CD8-positive, alpha-beta memory T cell (primary cell): ENCODE measurements at regions not wholly inside any gene's neighbourhood (a gene's known extent, or its start where the extent isn't known, plus 50 kb on each side); places are given as distances from the start of the nearest gene placed in this dataset.

Experiments
- CTCF ChIA-PET: fragments of 350-600 bp; sonication (Branson Sonifier 250); formaldehyde crosslinking; loops from one replicate; lab custom pipeline; 2021; ENCODE audit warnings: antibody characterized with exemption; lab: Charles Lee
- POLR2A ChIA-PET: fragments of 350-600 bp; sonication (Branson Sonifier 250); formaldehyde crosslinking; loops from one replicate; lab custom pipeline; 2021; ENCODE audit warnings: antibody characterized with exemption; lab: Charles Lee
- DNase-seq, 5 donors: peaks; one replicate each; pipeline versions ENCODE4 v3.0.0 to v3.0.0-alpha.2; 2020 to 2022; ENCODE audit warnings: mixed read lengths in 1 of 5
- H3K27ac ChIP-seq: one replicate; pipeline ENCODE4 v1.7.0; 2013; ENCODE audit warnings: low read depth, mild to moderate bottlenecking, low read length, moderate library complexity
- H3K27me3 ChIP-seq: 2 replicates; pipeline ENCODE4 v1.7.0; 2013; ENCODE audit warnings: low read length, mild to moderate bottlenecking; ENCODE audit not compliant: insufficient read depth, poor library complexity, severe bottlenecking
- H3K36me3 ChIP-seq: 2 replicates; pipeline ENCODE4 v1.7.0; 2013; ENCODE audit warnings: mild to moderate bottlenecking, low read length, moderate library complexity; ENCODE audit not compliant: insufficient read depth
- H3K4me1 ChIP-seq: 2 replicates; pipeline ENCODE4 v1.7.0; 2013; ENCODE audit warnings: mild to moderate bottlenecking, low read length, moderate library complexity; ENCODE audit not compliant: insufficient read depth
- H3K4me3 ChIP-seq: 2 replicates; pipeline ENCODE4 v1.7.0; 2013; ENCODE audit warnings: mild to moderate bottlenecking, low read length
- H3K9me3 ChIP-seq: 2 replicates; pipeline ENCODE4 v1.7.0; 2013; ENCODE audit warnings: mild to moderate bottlenecking, low read length
- H3K27ac Mint-ChIP-seq, 8 donors: one replicate each; pipeline ENCODE4 v1.8.0; 2020 to 2021; ENCODE audit warnings: mixed read lengths in 8 of 8, mild to moderate bottlenecking in 6 of 8, inconsistent platforms in 3 of 8, moderate library complexity in 3 of 8
- H3K27me3 Mint-ChIP-seq, 2 donors: one replicate each; pipeline ENCODE4 v1.8.0; 2020 to 2021; ENCODE audit warnings: mixed read lengths in 2 of 2, mild to moderate bottlenecking in 1 of 2, moderate library complexity in 1 of 2
- H3K36me3 Mint-ChIP-seq, 3 donors: one replicate each; pipeline ENCODE4 v1.8.0; 2020 to 2021; ENCODE audit warnings: mixed read lengths in 3 of 3, inconsistent platforms in 1 of 3, mild to moderate bottlenecking in 1 of 3
- H3K4me1 Mint-ChIP-seq, 3 donors: one replicate each; pipeline ENCODE4 v1.8.0; 2020 to 2021; ENCODE audit warnings: mixed read lengths in 3 of 3, inconsistent platforms in 1 of 3, mild to moderate bottlenecking in 1 of 3
- H3K4me3 Mint-ChIP-seq, 7 donors: one replicate each; pipeline ENCODE4 v1.8.0; 2020 to 2021; ENCODE audit warnings: mixed read lengths in 7 of 7, mild to moderate bottlenecking in 6 of 7, moderate library complexity in 4 of 7, inconsistent platforms in 2 of 7
- H3K9me3 Mint-ChIP-seq, 5 donors: one replicate each; pipeline ENCODE4 v1.8.0; 2020 to 2022; ENCODE audit warnings: mixed read lengths in 5 of 5, mild to moderate bottlenecking in 3 of 5, moderate library complexity in 2 of 5, inconsistent platforms in 1 of 5

GRCh38 chr18:2471523-2471922, 99.8 kb downstream of the METTL4 start:
- no peak overlapping the region for H3K4me3 ChIP-seq
- no peak for DNase-seq
- no peak overlapping the region for H3K27ac ChIP-seq
- H3K27me3 ChIP-seq = no peaks in the 10 kb centered on the region
- Mint-ChIP-seq H3K36me3 (no peaks in the 10 kb centered on the region), H3K4me3 (no peak overlapping the region), H3K9me3 (no peaks in the 10 kb centered on the region), H3K27ac (no peak overlapping the region), H3K4me1 (no peaks in the 10 kb centered on the region), H3K27me3 (peaks cover 16 to 37% of the 10 kb centered on the region in 2 donors)
- ChIA-PET POLR2A (no interaction called here), CTCF (no interaction called here)
- no peaks in the 10 kb centered on the region for H3K4me1 ChIP-seq
- no peaks in the 10 kb centered on the region for H3K36me3 ChIP-seq
- H3K9me3 ChIP-seq = no peaks in the 10 kb centered on the region

- no peaks in the 10 kb centered on the region for H3K4me1 ChIP-seq
- no peak overlapping the region for H3K4me3 Mint-ChIP-seq
- POLR2A ChIA-PET = no interaction called here
- CTCF ChIA-PET = no interaction called here
- no peaks in the 10 kb centered on the region for H3K36me3 Mint-ChIP-seq
- H3K9me3 Mint-ChIP-seq = no peaks in the 10 kb centered on the region
- H3K4me1 Mint-ChIP-seq = no peaks in the 10 kb centered on the region
- no peaks in the 10 kb centered on the region for H3K9me3 ChIP-seq
- no peaks in the 10 kb centered on the region for H3K36me3 ChIP-seq
- no peak overlapping the region for H3K27ac ChIP-seq
- no peak overlapping the region for H3K27ac Mint-ChIP-seq
- no peak overlapping the region for H3K4me3 ChIP-seq
- peaks cover 5% of the 10 kb centered on the region for H3K27me3 ChIP-seq
- peaks cover 16 to 50% of the 10 kb centered on the region in 2 donors for H3K27me3 Mint-ChIP-seq
- no peak for DNase-seq
Observed at GRCh38 chr18:2478662-2479061, 92.6 kb downstream of the METTL4 start.

DNA sequence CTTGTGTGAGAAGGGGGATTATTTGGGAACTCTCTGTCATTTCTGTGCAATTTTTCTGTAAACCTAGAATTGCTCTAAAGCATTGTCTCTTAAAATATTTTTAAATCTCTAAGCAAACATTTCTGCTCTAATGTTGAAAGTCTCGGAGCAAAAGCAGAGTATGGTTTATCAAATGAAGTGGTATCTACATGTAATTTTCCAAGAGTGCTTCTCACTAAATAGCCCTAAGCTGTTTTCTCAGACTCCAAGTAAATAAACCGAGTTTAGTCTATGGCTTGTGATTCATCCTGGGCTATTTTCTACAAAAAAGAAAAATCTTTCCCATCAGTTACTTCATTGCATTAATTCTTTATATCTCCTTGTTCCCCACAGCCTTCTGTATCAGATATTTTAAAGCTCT, 90.8 kb downstream of the METTL4 start:
- Mint-ChIP-seq H3K27ac (no peak overlapping the region), H3K9me3 (no peaks in the 10 kb centered on the region), H3K27me3 (peaks cover 8 to 43% of the 10 kb centered on the region in 2 donors), H3K4me3 (no peak overlapping the region), H3K36me3 (no peaks in the 10 kb centered on the region), H3K4me1 (no peaks in the 10 kb centered on the region)
- H3K36me3 ChIP-seq = no peaks in the 10 kb centered on the region
- POLR2A ChIA-PET = no interaction called here
- CTCF ChIA-PET = no interaction called here
- no peaks in the 10 kb centered on the region for H3K4me1 ChIP-seq
- peaks cover 5% of the 10 kb centered on the region for H3K27me3 ChIP-seq
- no peaks in the 10 kb centered on the region for H3K9me3 ChIP-seq
- no peak for DNase-seq
- no peak overlapping the region for H3K27ac ChIP-seq
- no peak overlapping the region for H3K4me3 ChIP-seq

DNA sequence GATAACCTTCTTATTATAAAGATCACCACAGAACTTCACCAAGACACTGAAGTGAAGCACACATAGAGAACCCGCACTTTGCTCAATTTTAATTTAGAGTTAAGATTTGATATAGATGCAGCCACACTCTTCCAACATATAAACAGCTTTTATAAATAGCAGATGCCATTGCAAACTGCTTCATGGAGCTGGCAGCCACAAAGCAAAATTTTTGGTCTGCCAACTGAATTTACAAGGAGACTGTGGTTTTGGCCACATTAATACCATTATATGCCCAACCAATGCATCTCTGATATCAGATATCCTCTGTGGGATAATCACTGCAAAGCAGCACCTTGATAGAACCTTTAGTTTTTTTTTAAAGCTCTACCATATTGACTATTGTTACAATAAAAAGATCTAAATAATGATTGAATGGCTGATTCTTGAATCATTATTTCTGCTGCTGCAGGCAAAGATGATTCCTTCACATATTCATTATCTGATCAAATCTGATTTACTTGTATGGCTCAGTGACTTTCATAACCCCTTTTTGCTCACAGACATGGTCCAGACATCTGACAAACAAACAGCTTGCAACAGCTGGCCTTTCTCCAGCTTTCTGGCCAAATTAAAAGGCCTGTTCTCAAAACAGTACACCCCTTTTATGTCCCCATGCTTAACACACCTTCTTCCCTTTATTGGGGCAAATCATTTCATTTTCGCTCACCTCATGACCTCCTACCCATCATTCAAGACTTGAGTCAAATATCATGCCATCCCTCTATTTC, 88.4 kb downstream of the METTL4 start:
- Mint-ChIP-seq H3K9me3 (no peaks in the 10 kb centered on the region), H3K27me3 (peaks cover 12 to 52% of the 10 kb centered on the region in 2 donors), H3K4me1 (no peaks in the 10 kb centered on the region), H3K4me3 (no peak overlapping the region), H3K27ac (no peak overlapping the region), H3K36me3 (no peaks in the 10 kb centered on the region)
- H3K4me3 ChIP-seq = no peak overlapping the region
- peaks cover 5% of the 10 kb centered on the region for H3K27me3 ChIP-seq
- POLR2A ChIA-PET = no interaction called here
- CTCF ChIA-PET = no interaction called here
- H3K9me3 ChIP-seq = no peaks in the 10 kb centered on the region
- no peak for DNase-seq
- H3K27ac ChIP-seq = no peak overlapping the region
- H3K36me3 ChIP-seq = no peaks in the 10 kb centered on the region
- no peaks in the 10 kb centered on the region for H3K4me1 ChIP-seq

DNA sequence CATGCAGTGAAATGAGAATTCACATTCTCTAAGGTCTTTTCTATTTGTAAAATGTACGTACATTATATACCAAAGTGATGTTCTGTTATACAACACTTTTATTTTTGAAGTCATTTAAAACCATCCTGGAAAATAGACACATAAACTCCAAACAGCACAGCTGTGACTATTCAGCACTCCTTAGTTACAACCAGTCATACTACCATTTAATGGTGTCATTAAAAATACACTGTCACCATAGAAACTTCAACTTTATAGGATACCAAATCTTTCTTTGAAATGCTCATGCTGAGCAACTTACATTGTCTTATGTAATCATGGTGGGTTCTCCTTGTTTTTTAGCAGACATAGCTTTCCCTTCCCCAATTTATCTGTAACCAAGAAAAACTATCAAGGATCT, 85.3 kb downstream of the METTL4 start:
- Mint-ChIP-seq H3K27ac (no peak overlapping the region), H3K4me3 (no peak overlapping the region)

DNA sequence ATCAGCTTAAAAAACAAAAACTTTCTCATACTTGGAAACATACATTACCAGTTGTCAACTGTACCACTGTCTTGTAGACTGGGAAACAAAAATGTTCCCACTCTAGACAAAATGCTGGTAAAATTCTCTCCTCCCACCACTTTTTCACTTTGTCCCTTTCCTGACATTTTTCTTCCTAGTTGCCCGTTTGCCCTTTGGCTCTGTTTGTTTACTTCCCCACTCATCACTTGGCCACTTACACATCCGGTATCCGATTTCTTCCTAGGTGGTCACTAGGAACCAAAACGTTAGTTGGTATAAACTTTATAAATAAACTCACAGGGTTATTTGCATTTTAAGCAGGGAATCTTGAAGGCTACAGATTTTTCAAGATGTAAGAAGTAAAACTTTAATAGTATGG, 84.9 kb downstream of the METTL4 start:
- H3K27ac Mint-ChIP-seq = no peak overlapping the region
- POLR2A ChIA-PET = no interaction called here

More for the DNA sequence above, 85.3 kb downstream of the METTL4 start:
- peaks cover 0 to 2% (median 0%) of the 10 kb centered on the region in 5 donors for H3K9me3 Mint-ChIP-seq
- H3K36me3 ChIP-seq = no peaks in the 10 kb centered on the region
- no peaks in the 10 kb centered on the region for H3K4me1 Mint-ChIP-seq
- H3K4me1 ChIP-seq = no peaks in the 10 kb centered on the region
- H3K27me3 Mint-ChIP-seq = peaks cover 6 to 47% of the 10 kb centered on the region in 2 donors
- no peaks in the 10 kb centered on the region for H3K27me3 ChIP-seq
- no peaks in the 10 kb centered on the region for H3K9me3 ChIP-seq
- DNase-seq = no peak
- H3K27ac ChIP-seq = no peak overlapping the region
- H3K4me3 ChIP-seq = no peak overlapping the region
- ChIA-PET CTCF (no interaction called here), POLR2A (no interaction called here)
- H3K36me3 Mint-ChIP-seq = no peaks in the 10 kb centered on the region

More for the DNA sequence above, 84.9 kb downstream of the METTL4 start:
- Mint-ChIP-seq H3K4me3 (no peak overlapping the region), H3K4me1 (no peaks in the 10 kb centered on the region), H3K27me3 (peaks cover 6 to 44% of the 10 kb centered on the region in 2 donors), H3K36me3 (no peaks in the 10 kb centered on the region), H3K9me3 (peaks cover 0 to 2% (median 0%) of the 10 kb centered on the region in 5 donors)
- H3K36me3 ChIP-seq = no peaks in the 10 kb centered on the region
- H3K27ac ChIP-seq = no peak overlapping the region
- CTCF ChIA-PET = no interaction called here
- no peaks in the 10 kb centered on the region for H3K9me3 ChIP-seq
- H3K4me3 ChIP-seq = no peak overlapping the region
- H3K27me3 ChIP-seq = no peaks in the 10 kb centered on the region
- H3K4me1 ChIP-seq = no peaks in the 10 kb centered on the region
- no peak for DNase-seq
